Erythroblast (primary cell): ENCODE measurements at regions not wholly inside any gene's neighbourhood (a gene's known extent, or its start where the extent isn't known, plus 50 kb on each side); places are given as distances from the start of the nearest gene placed in this dataset.

Experiments used
- GATA1 ChIP-seq: IDR thresholded peaks from 2 replicates; pipeline ENCODE4 v1.6.1; 2011; ENCODE audit warnings: low read depth, mild to moderate bottlenecking, control low read depth, low read length, moderate library complexity
- POLR2A ChIP-seq: IDR thresholded peaks from 2 replicates; pipeline ENCODE4 v1.6.1; 2011; ENCODE audit warnings: mild to moderate bottlenecking, low read length

- TF ChIP-seq POLR2A, result no peak
- TF ChIP-seq GATA1, result no peak
These were observed 395.4 kb upstream of the LRRC7 start for GRCh38 chr1:69172003-69173000.
